22Rv1 (cell line): ENCODE measurements at regions not wholly inside any gene's neighbourhood (a gene's known extent, or its start where the extent isn't known, plus 50 kb on each side); places are given as distances from the start of the nearest gene placed in this dataset.

Experiments
- CTCF ChIP-seq: fragments of 450-650 bp; IDR thresholded peaks from 2 replicates; pipeline ENCODE4 v1.5.1; 2017; ENCODE audit warnings: mild to moderate bottlenecking
- ZFX ChIP-seq: fragments of 450-650 bp; IDR thresholded peaks from 2 replicates; pipeline ENCODE4 v1.6.1; 2017; ENCODE audit warnings: antibody characterized with exemption, borderline replicate concordance

- TF ChIP-seq CTCF (no peak), ZFX (no peak)
Measured at GRCh38 chr2:20506201-20506685, 59.4 kb downstream of the RHOB start.
